Mucosa of descending colon (tissue), 3 donors: ENCODE measurements at regions not wholly inside any gene's neighbourhood (a gene's known extent, or its start where the extent isn't known, plus 50 kb on each side); places are given as distances from the start of the nearest gene placed in this dataset.

Source experiments
- ATAC-seq: fragments of 200-7000 bp; cut with Tn5 transposase; one replicate; pipeline ENCODE4 v1.9.1; 2020; ENCODE audit warnings: mild to moderate bottlenecking, moderate library complexity
- DNase-seq, 3 donors: peaks; one replicate each; pipeline ENCODE4 v3.0.0-alpha.2; 2020
- H3K36me3 ChIP-seq: fragments of 200-600 bp; one replicate; pipeline ENCODE4 v1.8.0; 2021; ENCODE audit warnings: low read depth, mild to moderate bottlenecking
- H3K4me1 ChIP-seq: fragments of 200-600 bp; one replicate; pipeline ENCODE4 v1.8.0; 2021; ENCODE audit warnings: low read depth, mild to moderate bottlenecking
- H3K4me3 ChIP-seq: fragments of 200-600 bp; one replicate; pipeline ENCODE4 v1.8.0; 2021; ENCODE audit warnings: mild to moderate bottlenecking
- H3K9me3 ChIP-seq: fragments of 200-600 bp; one replicate; pipeline ENCODE4 v1.8.0; 2021; ENCODE audit warnings: mild to moderate bottlenecking
- intact Hi-C, 2 donors: fragments of 100-400 bp; cut with DNase I in 1 of 2; cut with micrococcal nuclease in 1 of 2; formaldehyde crosslinking; loops; one replicate each; pipeline versions ENCODE4 v1.11.0 to v1.11.1; 2022; cut with DNase I, micrococcal nuclease
- TF ChIP-seq, protein P1 (sequence below): fragments of 200-600 bp; IDR thresholded peaks from one replicate; pipeline ENCODE4 v1.8.0; 2022; ENCODE audit warnings: antibody characterized with exemption, mild to moderate bottlenecking
- donor health status: DM: no; HTN: no; CAD: no; lungs with moderate emphysema.
- donor health status: DM: no; HTN: no; CAD: no.
- donor health status: DM: no; HTN: yes; CAD: no.

DNA sequence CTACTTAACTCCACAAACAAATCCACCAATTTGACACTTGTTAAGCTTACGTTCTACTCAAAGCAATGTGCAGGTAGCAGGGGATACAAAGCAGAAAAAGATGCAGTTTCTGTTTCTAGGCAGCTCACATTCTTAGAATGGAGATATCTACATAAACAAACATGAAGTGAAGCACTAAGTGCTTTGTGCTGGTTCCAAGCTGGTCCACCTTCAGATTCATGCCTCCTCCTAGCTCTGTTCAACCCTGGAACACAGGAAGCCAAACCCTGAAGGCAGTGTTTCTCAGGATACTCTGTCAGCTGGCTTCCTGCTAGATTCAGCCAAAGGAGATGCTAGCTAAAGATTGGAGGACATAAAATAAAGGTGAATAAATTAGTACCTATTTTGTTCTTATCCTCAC is 55.3 kb upstream of the NOL4 start:
- Histone ChIP-seq H3K36me3 (no peaks in the 10 kb centered on the region), H3K4me3 (no peak overlapping the region), H3K9me3 (no peaks in the 10 kb centered on the region), H3K4me1 (no peaks in the 10 kb centered on the region)
- ATAC-seq (no peak), DNase-seq (no peak)
- TF ChIP-seq, protein P1, sequence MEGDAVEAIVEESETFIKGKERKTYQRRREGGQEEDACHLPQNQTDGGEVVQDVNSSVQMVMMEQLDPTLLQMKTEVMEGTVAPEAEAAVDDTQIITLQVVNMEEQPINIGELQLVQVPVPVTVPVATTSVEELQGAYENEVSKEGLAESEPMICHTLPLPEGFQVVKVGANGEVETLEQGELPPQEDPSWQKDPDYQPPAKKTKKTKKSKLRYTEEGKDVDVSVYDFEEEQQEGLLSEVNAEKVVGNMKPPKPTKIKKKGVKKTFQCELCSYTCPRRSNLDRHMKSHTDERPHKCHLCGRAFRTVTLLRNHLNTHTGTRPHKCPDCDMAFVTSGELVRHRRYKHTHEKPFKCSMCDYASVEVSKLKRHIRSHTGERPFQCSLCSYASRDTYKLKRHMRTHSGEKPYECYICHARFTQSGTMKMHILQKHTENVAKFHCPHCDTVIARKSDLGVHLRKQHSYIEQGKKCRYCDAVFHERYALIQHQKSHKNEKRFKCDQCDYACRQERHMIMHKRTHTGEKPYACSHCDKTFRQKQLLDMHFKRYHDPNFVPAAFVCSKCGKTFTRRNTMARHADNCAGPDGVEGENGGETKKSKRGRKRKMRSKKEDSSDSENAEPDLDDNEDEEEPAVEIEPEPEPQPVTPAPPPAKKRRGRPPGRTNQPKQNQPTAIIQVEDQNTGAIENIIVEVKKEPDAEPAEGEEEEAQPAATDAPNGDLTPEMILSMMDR: no peak
- intact Hi-C loops: no loop called here

GRCh38 chr18:34280653-34281052 is 55.9 kb upstream of the NOL4 start:
- no peaks in the 10 kb centered on the region for H3K36me3 ChIP-seq
- H3K9me3 ChIP-seq: no peaks in the 10 kb centered on the region
- no peak overlapping the region for H3K4me3 ChIP-seq
- no peak for DNase-seq
- H3K4me1 ChIP-seq: no peaks in the 10 kb centered on the region
- TF ChIP-seq, protein P1: no peak
- ATAC-seq: no peak
- intact Hi-C loops: no loop called here

- DNase-seq: no peak
- Histone ChIP-seq H3K4me3 (no peak overlapping the region), H3K9me3 (no peaks in the 10 kb centered on the region), H3K36me3 (no peaks in the 10 kb centered on the region), H3K4me1 (no peaks in the 10 kb centered on the region)
- TF ChIP-seq, protein P1: no peak
- intact Hi-C loops: no loop called here
- no peak for ATAC-seq
Observed at GRCh38 chr18:34281290-34281689, 56.6 kb upstream of the NOL4 start.

- H3K9me3 ChIP-seq: no peaks in the 10 kb centered on the region
- H3K36me3 ChIP-seq: no peaks in the 10 kb centered on the region
- intact Hi-C loops: no loop called here
- TF ChIP-seq, protein P1: no peak
- ATAC-seq (no peak), DNase-seq (no peak)
- no peak overlapping the region for H3K4me3 ChIP-seq
- no peaks in the 10 kb centered on the region for H3K4me1 ChIP-seq
Observed at GRCh38 chr18:34281722-34282121, 57.0 kb upstream of the NOL4 start.

DNA sequence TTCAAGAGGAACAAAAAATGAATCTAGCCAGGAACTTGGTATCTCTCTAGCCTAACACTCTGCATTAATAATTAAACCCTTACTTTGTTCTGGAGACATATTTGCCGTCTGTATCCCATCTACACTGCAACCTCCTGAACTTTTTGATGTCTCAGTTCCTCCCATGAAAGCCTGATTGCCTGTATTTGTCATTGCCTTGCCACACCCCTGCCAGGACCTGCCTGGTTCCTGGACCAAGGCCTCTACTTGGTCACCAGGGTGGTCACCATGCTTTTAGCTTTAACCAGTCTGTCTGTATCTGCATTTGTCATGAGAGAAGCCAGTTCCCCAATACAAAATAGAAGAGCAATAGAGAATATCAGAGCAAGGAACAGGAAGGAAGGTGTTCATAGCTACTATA is 58.8 kb upstream of the NOL4 start:
- H3K4me1 ChIP-seq: no peaks in the 10 kb centered on the region
- no peak overlapping the region for H3K4me3 ChIP-seq
- no peak for DNase-seq
- no peaks in the 10 kb centered on the region for H3K36me3 ChIP-seq
- intact Hi-C loops: no loop called here
- no peak for ATAC-seq
- H3K9me3 ChIP-seq: peaks cover 6% of the 10 kb centered on the region
- TF ChIP-seq, protein P1: no peak

DNA sequence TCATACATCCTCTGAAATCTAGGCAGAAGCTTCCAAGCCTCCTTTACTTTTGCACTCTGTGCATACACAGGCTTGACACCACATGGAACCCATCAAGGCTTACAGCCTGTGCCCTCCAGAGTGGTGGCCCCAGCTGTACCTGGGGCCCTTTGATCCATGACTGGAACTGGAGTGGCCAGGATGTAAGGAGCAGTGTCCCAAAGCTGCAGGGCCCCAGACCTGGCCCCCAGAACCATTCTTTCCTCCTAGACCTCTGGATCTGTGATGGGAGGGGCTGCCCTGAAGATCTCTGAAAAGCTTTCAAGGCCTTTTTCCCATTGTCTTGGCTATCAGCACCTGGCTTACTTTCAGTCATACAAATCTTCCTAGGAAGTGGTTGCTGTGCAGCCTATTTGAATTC is 63.1 kb upstream of the NOL4 start:
- intact Hi-C loops: no loop called here
- Histone ChIP-seq H3K4me3 (no peak overlapping the region), H3K9me3 (peaks cover 6% of the 10 kb centered on the region), H3K36me3 (no peaks in the 10 kb centered on the region), H3K4me1 (no peaks in the 10 kb centered on the region)
- TF ChIP-seq, protein P1: no peak
- no peak for ATAC-seq
- no peak for DNase-seq
